CD8-positive, alpha-beta memory T cell (primary cell): ENCODE measurements at regions not wholly inside any gene's neighbourhood (a gene's known extent, or its start where the extent isn't known, plus 50 kb on each side); places are given as distances from the start of the nearest gene placed in this dataset.

Experiments used
- CTCF ChIA-PET: fragments of 350-600 bp; sonication (Branson Sonifier 250); formaldehyde crosslinking; loops from one replicate; lab custom pipeline; 2021; ENCODE audit warnings: antibody characterized with exemption; lab: Charles Lee
- POLR2A ChIA-PET: fragments of 350-600 bp; sonication (Branson Sonifier 250); formaldehyde crosslinking; loops from one replicate; lab custom pipeline; 2021; ENCODE audit warnings: antibody characterized with exemption; lab: Charles Lee
- DNase-seq, 5 donors: peaks; one replicate each; pipeline versions ENCODE4 v3.0.0 to v3.0.0-alpha.2; 2020 to 2022; ENCODE audit warnings: mixed read lengths in 1 of 5
- H3K27ac ChIP-seq: one replicate; pipeline ENCODE4 v1.7.0; 2013; ENCODE audit warnings: low read depth, mild to moderate bottlenecking, low read length, moderate library complexity
- H3K27me3 ChIP-seq: 2 replicates; pipeline ENCODE4 v1.7.0; 2013; ENCODE audit warnings: low read length, mild to moderate bottlenecking; ENCODE audit not compliant: insufficient read depth, poor library complexity, severe bottlenecking
- H3K36me3 ChIP-seq: 2 replicates; pipeline ENCODE4 v1.7.0; 2013; ENCODE audit warnings: mild to moderate bottlenecking, low read length, moderate library complexity; ENCODE audit not compliant: insufficient read depth
- H3K4me1 ChIP-seq: 2 replicates; pipeline ENCODE4 v1.7.0; 2013; ENCODE audit warnings: mild to moderate bottlenecking, low read length, moderate library complexity; ENCODE audit not compliant: insufficient read depth
- H3K4me3 ChIP-seq: 2 replicates; pipeline ENCODE4 v1.7.0; 2013; ENCODE audit warnings: mild to moderate bottlenecking, low read length
- H3K9me3 ChIP-seq: 2 replicates; pipeline ENCODE4 v1.7.0; 2013; ENCODE audit warnings: mild to moderate bottlenecking, low read length
- H3K27ac Mint-ChIP-seq, 8 donors: one replicate each; pipeline ENCODE4 v1.8.0; 2020 to 2021; ENCODE audit warnings: mixed read lengths in 8 of 8, mild to moderate bottlenecking in 6 of 8, inconsistent platforms in 3 of 8, moderate library complexity in 3 of 8
- H3K27me3 Mint-ChIP-seq, 2 donors: one replicate each; pipeline ENCODE4 v1.8.0; 2020 to 2021; ENCODE audit warnings: mixed read lengths in 2 of 2, mild to moderate bottlenecking in 1 of 2, moderate library complexity in 1 of 2
- H3K36me3 Mint-ChIP-seq, 3 donors: one replicate each; pipeline ENCODE4 v1.8.0; 2020 to 2021; ENCODE audit warnings: mixed read lengths in 3 of 3, inconsistent platforms in 1 of 3, mild to moderate bottlenecking in 1 of 3
- H3K4me1 Mint-ChIP-seq, 3 donors: one replicate each; pipeline ENCODE4 v1.8.0; 2020 to 2021; ENCODE audit warnings: mixed read lengths in 3 of 3, inconsistent platforms in 1 of 3, mild to moderate bottlenecking in 1 of 3
- H3K4me3 Mint-ChIP-seq, 7 donors: one replicate each; pipeline ENCODE4 v1.8.0; 2020 to 2021; ENCODE audit warnings: mixed read lengths in 7 of 7, mild to moderate bottlenecking in 6 of 7, moderate library complexity in 4 of 7, inconsistent platforms in 2 of 7
- H3K9me3 Mint-ChIP-seq, 5 donors: one replicate each; pipeline ENCODE4 v1.8.0; 2020 to 2022; ENCODE audit warnings: mixed read lengths in 5 of 5, mild to moderate bottlenecking in 3 of 5, moderate library complexity in 2 of 5, inconsistent platforms in 1 of 5

- H3K9me3 Mint-ChIP-seq = no peaks in the 10 kb centered on the region
- POLR2A ChIA-PET = no interaction called here
These were observed 101.2 kb upstream of the GNAO1 start for GRCh38 chr16:56090076-56090475.

GRCh38 chr16:56087626-56088025 is 103.7 kb upstream of the GNAO1 start:
- no peaks in the 10 kb centered on the region for H3K4me1 Mint-ChIP-seq
- no peak for DNase-seq
- POLR2A ChIA-PET = no interaction called here
- CTCF ChIA-PET = interaction anchor here (1.0 kb wide), 1 partner anchor 116 kb away, joined by 3 read pairs; no protein-coding TSS in a partner anchor
- no peaks in the 10 kb centered on the region for H3K9me3 ChIP-seq
- no peaks in the 10 kb centered on the region for H3K36me3 Mint-ChIP-seq
- no peaks in the 10 kb centered on the region for H3K9me3 Mint-ChIP-seq
- H3K27ac ChIP-seq = no peak overlapping the region
- peaks cover 8 to 16% of the 10 kb centered on the region in 2 donors for H3K27me3 Mint-ChIP-seq
- no peaks in the 10 kb centered on the region for H3K4me1 ChIP-seq
- H3K36me3 ChIP-seq = no peaks in the 10 kb centered on the region
- H3K27ac Mint-ChIP-seq = peak overlapping the region in 1 of 8 donors; percentile 5
- H3K4me3 ChIP-seq = no peak overlapping the region
- no peak overlapping the region for H3K4me3 Mint-ChIP-seq
- H3K27me3 ChIP-seq = no peaks in the 10 kb centered on the region

More at GRCh38 chr16:56090076-56090475, 101.2 kb upstream of the GNAO1 start:
- no peak for DNase-seq
- no peaks in the 10 kb centered on the region for H3K9me3 ChIP-seq
- no peak overlapping the region for H3K27ac ChIP-seq
- no peaks in the 10 kb centered on the region for H3K36me3 ChIP-seq
- H3K4me3 ChIP-seq = no peak overlapping the region
- Mint-ChIP-seq H3K36me3 (no peaks in the 10 kb centered on the region), H3K27me3 (peaks cover 4 to 12% of the 10 kb centered on the region in 2 donors), H3K27ac (no peak overlapping the region), H3K4me3 (no peak overlapping the region), H3K4me1 (no peaks in the 10 kb centered on the region)
- CTCF ChIA-PET = no interaction called here
- H3K4me1 ChIP-seq = no peaks in the 10 kb centered on the region
- H3K27me3 ChIP-seq = no peaks in the 10 kb centered on the region

- Histone ChIP-seq H3K27ac (no peak overlapping the region), H3K9me3 (no peaks in the 10 kb centered on the region), H3K36me3 (no peaks in the 10 kb centered on the region), H3K4me3 (no peak overlapping the region), H3K27me3 (no peaks in the 10 kb centered on the region), H3K4me1 (no peaks in the 10 kb centered on the region)
- POLR2A ChIA-PET = no interaction called here
- DNase-seq = no peak
- Mint-ChIP-seq H3K36me3 (no peaks in the 10 kb centered on the region), H3K27ac (no peak overlapping the region), H3K4me3 (no peak overlapping the region), H3K9me3 (no peaks in the 10 kb centered on the region), H3K27me3 (peaks cover 17 to 22% of the 10 kb centered on the region in 2 donors), H3K4me1 (no peaks in the 10 kb centered on the region)
- CTCF ChIA-PET = no interaction called here
These were observed 109.9 kb upstream of the GNAO1 start for GRCh38 chr16:56081371-56081770.

- no peak overlapping the region for H3K4me3 Mint-ChIP-seq
- H3K27ac Mint-ChIP-seq = peak overlapping the region in 1 of 8 donors; percentile 45
- H3K27me3 ChIP-seq = no peaks in the 10 kb centered on the region
- peaks cover 0 to 2% (median 0%) of the 10 kb centered on the region in 5 donors for H3K9me3 Mint-ChIP-seq
- ChIA-PET CTCF (no interaction called here), POLR2A (no interaction called here)
- H3K36me3 Mint-ChIP-seq = no peaks in the 10 kb centered on the region
- DNase-seq = no peak
- H3K4me1 Mint-ChIP-seq = no peaks in the 10 kb centered on the region
- no peaks in the 10 kb centered on the region for H3K9me3 ChIP-seq
- H3K27ac ChIP-seq = no peak overlapping the region
- H3K4me1 ChIP-seq = no peaks in the 10 kb centered on the region
- peaks cover 16 to 18% of the 10 kb centered on the region in 2 donors for H3K27me3 Mint-ChIP-seq
- no peak overlapping the region for H3K4me3 ChIP-seq
- H3K36me3 ChIP-seq = no peaks in the 10 kb centered on the region
These were observed 115.4 kb upstream of the GNAO1 start for GRCh38 chr16:56075732-56076388.

GRCh38 chr16:56073508-56073907 is 117.8 kb upstream of the GNAO1 start:
- no peak overlapping the region for H3K4me3 ChIP-seq
- CTCF ChIA-PET = no interaction called here
- H3K9me3 Mint-ChIP-seq = peaks cover 0 to 2% (median 0%) of the 10 kb centered on the region in 5 donors
- H3K27me3 ChIP-seq = no peaks in the 10 kb centered on the region
- no peak for DNase-seq
- H3K36me3 Mint-ChIP-seq = no peaks in the 10 kb centered on the region
- H3K27ac ChIP-seq = no peak overlapping the region
- H3K4me1 Mint-ChIP-seq = no peaks in the 10 kb centered on the region
- H3K4me1 ChIP-seq = no peaks in the 10 kb centered on the region
- POLR2A ChIA-PET = no interaction called here
- H3K27ac Mint-ChIP-seq = no peak overlapping the region
- no peaks in the 10 kb centered on the region for H3K9me3 ChIP-seq
- no peaks in the 10 kb centered on the region for H3K36me3 ChIP-seq
- H3K27me3 Mint-ChIP-seq = peaks cover 13 to 17% of the 10 kb centered on the region in 2 donors
- H3K4me3 Mint-ChIP-seq = no peak overlapping the region

GRCh38 chr16:56072096-56072495 is 119.2 kb upstream of the GNAO1 start:
- DNase-seq = no peak
- CTCF ChIA-PET = no interaction called here
- Histone ChIP-seq H3K4me1 (no peaks in the 10 kb centered on the region), H3K4me3 (no peak overlapping the region), H3K36me3 (no peaks in the 10 kb centered on the region), H3K9me3 (no peaks in the 10 kb centered on the region), H3K27ac (no peak overlapping the region), H3K27me3 (no peaks in the 10 kb centered on the region)
- H3K9me3 Mint-ChIP-seq = peaks cover 0 to 2% (median 0%) of the 10 kb centered on the region in 5 donors
- H3K27me3 Mint-ChIP-seq = peaks cover 10 to 17% of the 10 kb centered on the region in 2 donors
- H3K27ac Mint-ChIP-seq = peak overlapping the region in 1 of 8 donors; percentile 58
- no peaks in the 10 kb centered on the region for H3K4me1 Mint-ChIP-seq
- no peak overlapping the region for H3K4me3 Mint-ChIP-seq
- H3K36me3 Mint-ChIP-seq = no peaks in the 10 kb centered on the region
- POLR2A ChIA-PET = interaction anchor here (0.5 kb wide), 1 partner anchor 47 kb away, joined by 3 read pairs; no protein-coding TSS in a partner anchor

- Mint-ChIP-seq H3K36me3 (no peaks in the 10 kb centered on the region), H3K4me3 (no peak overlapping the region), H3K27ac (no peak overlapping the region), H3K4me1 (no peaks in the 10 kb centered on the region), H3K27me3 (peaks cover 8 to 11% of the 10 kb centered on the region in 2 donors), H3K9me3 (no peaks in the 10 kb centered on the region)
- H3K9me3 ChIP-seq = no peaks in the 10 kb centered on the region
- no peak for DNase-seq
- H3K27me3 ChIP-seq = no peaks in the 10 kb centered on the region
- ChIA-PET CTCF (no interaction called here), POLR2A (no interaction called here)
- no peaks in the 10 kb centered on the region for H3K36me3 ChIP-seq
- no peaks in the 10 kb centered on the region for H3K4me1 ChIP-seq
- no peak overlapping the region for H3K4me3 ChIP-seq
- no peak overlapping the region for H3K27ac ChIP-seq
These were observed 122.5 kb upstream of the GNAO1 start for GRCh38 chr16:56068816-56069215.

- CTCF ChIA-PET = no interaction called here
These were observed 123.0 kb upstream of the GNAO1 start for GRCh38 chr16:56068314-56068713.

More at GRCh38 chr16:56068314-56068713, 123.0 kb upstream of the GNAO1 start:
- H3K4me3 ChIP-seq = no peak overlapping the region
- no peaks in the 10 kb centered on the region for H3K36me3 ChIP-seq
- no peaks in the 10 kb centered on the region for H3K4me1 ChIP-seq
- no peaks in the 10 kb centered on the region for H3K9me3 ChIP-seq
- no peak overlapping the region for H3K4me3 Mint-ChIP-seq
- no peaks in the 10 kb centered on the region for H3K36me3 Mint-ChIP-seq
- H3K4me1 Mint-ChIP-seq = no peaks in the 10 kb centered on the region
- no peaks in the 10 kb centered on the region for H3K27me3 ChIP-seq
- POLR2A ChIA-PET = no interaction called here
- no peak overlapping the region for H3K27ac ChIP-seq
- no peak for DNase-seq
- H3K9me3 Mint-ChIP-seq = no peaks in the 10 kb centered on the region
- no peak overlapping the region for H3K27ac Mint-ChIP-seq
- peaks cover 8 to 11% of the 10 kb centered on the region in 2 donors for H3K27me3 Mint-ChIP-seq
